Right atrium auricular region (tissue), 2 donors: ENCODE measurements at regions not wholly inside any gene's neighbourhood (a gene's known extent, or its start where the extent isn't known, plus 50 kb on each side); places are given as distances from the start of the nearest gene placed in this dataset.

ENCODE experiments used
- DNase-seq: peaks from one replicate; pipeline ENCODE4 v3.0.0-alpha.2; 2019; ENCODE audit warnings: low spot score
- H3K27ac ChIP-seq, 2 donors: fragments of 200-600 bp; sonication (generic); 1 replicate in 1 of 2; 2 replicates in 1 of 2; pipeline ENCODE4 v1.5.1; 2016 to 2019
- H3K27me3 ChIP-seq, 2 donors: fragments of 200-600 bp; sonication (generic); one replicate each; pipeline versions ENCODE4 v1.5.1 to v1.6.0; 2017 to 2019
- H3K36me3 ChIP-seq: fragments of 200-600 bp; sonication (generic); one replicate; pipeline ENCODE4 v1.5.1; 2016
- H3K4me1 ChIP-seq, 2 donors: fragments of 200-600 bp; sonication (generic); one replicate each; pipeline versions ENCODE4 v1.5.1 to v1.6.0; 2017 to 2019
- H3K4me3 ChIP-seq, 2 donors: fragments of 200-600 bp; sonication (generic); 1 replicate in 1 of 2; 2 replicates in 1 of 2; pipeline ENCODE4 v1.5.1; 2017 to 2019; ENCODE audit warnings: mild to moderate bottlenecking in 1 of 2, moderate library complexity in 1 of 2
- H3K9me3 ChIP-seq, 2 donors: fragments of 200-600 bp; sonication (generic); one replicate each; pipeline ENCODE4 v1.5.1; 2019
- TF ChIP-seq, protein P1 (sequence below), 2 donors: fragments of 200-600 bp; sonication (generic); IDR thresholded peaks; one replicate each; pipeline ENCODE4 v1.5.1; 2019; ENCODE audit warnings: antibody characterized with exemption in 2 of 2

DNA sequence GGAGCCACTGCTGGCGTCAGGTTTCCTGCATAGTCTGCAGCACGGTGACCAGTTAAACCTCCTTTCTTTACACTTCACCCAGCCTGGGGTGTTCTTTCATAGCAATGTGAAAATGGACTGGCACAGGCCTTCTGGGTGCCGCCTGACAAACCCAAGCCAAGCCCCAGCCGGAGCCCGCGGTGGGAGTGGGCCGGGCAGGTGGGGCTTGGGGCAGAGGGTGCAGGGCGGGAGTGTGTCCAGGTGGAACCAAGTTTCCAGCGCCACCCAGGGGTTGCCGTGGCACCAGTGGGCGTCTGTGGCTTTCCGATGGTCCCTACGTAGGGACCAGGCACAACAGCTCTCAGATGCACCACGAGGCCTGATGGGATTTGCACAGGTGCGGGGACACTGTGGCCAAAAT is 75.8 kb downstream of the RTP5 start:
- Histone ChIP-seq H3K4me1 (no peaks in the 10 kb centered on the region), H3K36me3 (no peaks in the 10 kb centered on the region), H3K9me3 (no peaks in the 10 kb centered on the region), H3K27me3 (no peaks in the 10 kb centered on the region), H3K4me3 (no peak overlapping the region), H3K27ac (no peak overlapping the region)
- TF ChIP-seq, protein P1, sequence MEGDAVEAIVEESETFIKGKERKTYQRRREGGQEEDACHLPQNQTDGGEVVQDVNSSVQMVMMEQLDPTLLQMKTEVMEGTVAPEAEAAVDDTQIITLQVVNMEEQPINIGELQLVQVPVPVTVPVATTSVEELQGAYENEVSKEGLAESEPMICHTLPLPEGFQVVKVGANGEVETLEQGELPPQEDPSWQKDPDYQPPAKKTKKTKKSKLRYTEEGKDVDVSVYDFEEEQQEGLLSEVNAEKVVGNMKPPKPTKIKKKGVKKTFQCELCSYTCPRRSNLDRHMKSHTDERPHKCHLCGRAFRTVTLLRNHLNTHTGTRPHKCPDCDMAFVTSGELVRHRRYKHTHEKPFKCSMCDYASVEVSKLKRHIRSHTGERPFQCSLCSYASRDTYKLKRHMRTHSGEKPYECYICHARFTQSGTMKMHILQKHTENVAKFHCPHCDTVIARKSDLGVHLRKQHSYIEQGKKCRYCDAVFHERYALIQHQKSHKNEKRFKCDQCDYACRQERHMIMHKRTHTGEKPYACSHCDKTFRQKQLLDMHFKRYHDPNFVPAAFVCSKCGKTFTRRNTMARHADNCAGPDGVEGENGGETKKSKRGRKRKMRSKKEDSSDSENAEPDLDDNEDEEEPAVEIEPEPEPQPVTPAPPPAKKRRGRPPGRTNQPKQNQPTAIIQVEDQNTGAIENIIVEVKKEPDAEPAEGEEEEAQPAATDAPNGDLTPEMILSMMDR (IDR thresholded peaks at IDR 0.05), result no peak
- DNase-seq, result no peak

DNA sequence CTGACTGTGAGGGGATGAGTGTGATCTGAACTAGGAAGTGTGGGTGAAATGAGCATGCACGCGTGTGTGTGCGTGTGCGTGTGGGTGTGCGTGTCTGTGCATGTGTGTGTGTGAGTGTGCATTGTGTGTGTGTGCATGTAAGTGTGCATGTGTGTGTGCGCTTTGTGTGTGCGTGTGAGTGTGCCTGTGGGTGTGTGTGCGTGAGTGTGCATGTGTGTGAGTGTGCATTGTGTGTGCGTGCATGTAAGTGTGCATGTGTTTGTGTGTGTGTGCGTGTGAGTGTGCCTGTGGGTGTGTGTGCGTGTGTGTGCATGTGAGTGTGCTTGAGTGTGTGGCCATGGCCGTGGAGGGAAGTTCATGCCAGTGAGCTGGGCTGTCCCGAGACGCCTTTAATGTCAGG is 76.3 kb downstream of the RTP5 start:
- no peak overlapping the region for H3K4me3 ChIP-seq
- TF ChIP-seq, protein P1 (IDR thresholded peaks at IDR 0.05), result no peak
- no peak for DNase-seq
- no peak overlapping the region for H3K27ac ChIP-seq
- H3K36me3 ChIP-seq, result no peaks in the 10 kb centered on the region
- no peaks in the 10 kb centered on the region for H3K9me3 ChIP-seq
- no peaks in the 10 kb centered on the region for H3K27me3 ChIP-seq
- H3K4me1 ChIP-seq, result peaks cover 0 to 5% of the 10 kb centered on the region in 2 donors

DNA sequence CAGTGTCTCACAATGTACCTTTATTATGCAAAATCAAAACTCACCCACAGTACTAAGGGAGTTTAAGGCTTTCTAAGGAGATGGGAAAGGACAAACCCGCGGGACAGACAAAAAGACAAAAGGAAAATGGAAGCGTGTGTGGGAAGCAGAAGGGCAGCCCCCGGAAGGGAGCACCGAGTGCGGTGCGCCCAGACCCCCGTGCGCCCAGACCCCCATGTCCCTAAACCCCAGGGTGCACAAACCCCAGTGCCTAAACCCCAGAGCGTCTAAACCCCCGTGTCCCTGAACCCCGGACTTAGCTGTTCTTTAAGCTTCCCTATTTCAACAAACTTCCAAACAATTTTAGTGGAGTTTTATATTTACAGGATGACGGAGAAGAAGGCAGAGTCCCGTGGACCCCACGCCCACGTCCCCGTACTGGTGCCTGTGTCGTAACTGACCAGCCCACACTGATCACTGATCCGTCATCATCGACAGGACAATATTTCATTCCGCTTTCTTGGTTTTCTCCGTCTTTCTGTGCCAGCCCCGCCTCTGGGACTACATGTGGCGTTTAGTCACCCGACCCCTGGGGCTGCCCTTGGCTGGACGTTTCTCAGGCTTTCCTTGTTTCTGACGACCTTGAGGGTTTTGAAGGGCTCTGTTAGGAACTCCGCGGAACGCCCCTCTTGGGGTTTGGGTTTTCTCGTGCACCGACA is 76.9 kb downstream of the RTP5 start:
- Histone ChIP-seq H3K9me3 (no peaks in the 10 kb centered on the region), H3K27ac (no peak overlapping the region), H3K36me3 (no peaks in the 10 kb centered on the region), H3K4me1 (peaks cover 0 to 9% of the 10 kb centered on the region in 2 donors), H3K4me3 (no peak overlapping the region), H3K27me3 (no peaks in the 10 kb centered on the region)
- TF ChIP-seq, protein P1 (IDR thresholded peaks at IDR 0.05), result no peak
- DNase-seq, result no peak

DNA sequence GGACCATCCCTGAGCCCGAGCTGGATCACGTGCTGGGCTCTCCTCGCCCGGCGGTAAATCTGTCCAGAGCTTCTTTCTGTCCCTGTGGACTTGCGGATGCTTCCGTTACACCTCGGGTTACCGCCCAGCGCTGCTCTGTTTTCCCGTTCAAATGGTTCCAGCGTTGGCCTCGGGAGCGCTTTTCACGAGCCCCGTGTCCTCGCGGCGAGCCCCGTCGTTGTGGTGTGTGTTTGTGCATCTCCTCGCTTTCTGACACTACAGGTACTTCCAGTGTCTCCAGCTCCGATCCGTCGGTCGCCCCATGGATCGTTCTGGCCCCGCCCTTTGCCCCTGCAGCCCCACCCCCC is 77.4 kb downstream of the RTP5 start:
- no peak for DNase-seq
- H3K27ac ChIP-seq, result no peak overlapping the region
- H3K9me3 ChIP-seq, result no peaks in the 10 kb centered on the region
- TF ChIP-seq, protein P1 (IDR thresholded peaks at IDR 0.05), result no peak
- H3K4me3 ChIP-seq, result no peak overlapping the region
- H3K4me1 ChIP-seq, result peaks cover 0 to 9% of the 10 kb centered on the region in 2 donors
- H3K27me3 ChIP-seq, result no peaks in the 10 kb centered on the region
- no peaks in the 10 kb centered on the region for H3K36me3 ChIP-seq

DNA sequence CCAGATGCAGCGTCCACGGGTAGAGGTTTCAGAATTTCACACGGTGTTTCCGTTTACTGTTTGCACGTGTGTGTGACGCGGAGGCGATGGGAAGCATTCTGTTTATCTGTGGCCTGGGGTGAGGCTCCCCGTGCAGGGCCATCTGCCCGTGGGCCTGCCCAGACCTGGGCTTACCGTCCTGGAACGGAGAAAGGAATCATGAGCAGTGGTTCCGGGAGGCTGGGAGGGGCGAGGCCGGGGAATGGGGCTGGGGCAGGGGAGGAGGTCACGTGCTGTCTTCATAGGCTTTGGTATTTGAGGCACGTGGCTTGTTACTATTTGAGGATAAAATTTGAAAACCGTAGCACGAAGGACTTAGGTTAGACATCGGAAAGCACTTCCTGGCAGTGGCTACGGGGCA is 77.9 kb downstream of the RTP5 start:
- peaks cover 0 to 9% of the 10 kb centered on the region in 2 donors for H3K4me1 ChIP-seq
- no peaks in the 10 kb centered on the region for H3K36me3 ChIP-seq
- no peak for DNase-seq
- no peaks in the 10 kb centered on the region for H3K9me3 ChIP-seq
- TF ChIP-seq, protein P1 (IDR thresholded peaks at IDR 0.05), result no peak
- no peak overlapping the region for H3K4me3 ChIP-seq
- no peak overlapping the region for H3K27ac ChIP-seq
- no peaks in the 10 kb centered on the region for H3K27me3 ChIP-seq

DNA sequence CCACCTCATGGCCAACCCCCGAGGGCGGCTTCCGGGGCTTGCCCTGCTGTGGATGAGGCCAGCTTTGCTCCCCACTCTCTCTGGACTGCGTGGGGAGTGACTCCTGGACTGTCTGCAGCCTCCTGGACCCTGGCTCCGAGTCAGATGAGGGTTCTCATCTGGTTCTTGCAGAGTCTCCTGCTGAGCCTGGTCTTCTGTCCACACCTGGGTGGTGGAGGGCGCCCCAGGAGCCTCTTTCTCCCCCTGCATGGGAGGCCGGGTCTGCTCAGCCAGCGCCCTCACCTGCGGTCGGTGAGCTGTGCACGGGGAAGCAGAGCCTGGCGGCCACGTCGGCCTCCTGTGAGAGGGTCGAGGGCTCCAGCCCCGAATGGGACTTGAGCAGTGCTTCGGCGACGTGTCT is 78.3 kb downstream of the RTP5 start:
- H3K9me3 ChIP-seq, result no peaks in the 10 kb centered on the region
- no peak for DNase-seq

More for the DNA sequence above, 78.3 kb downstream of the RTP5 start:
- Histone ChIP-seq H3K27me3 (no peaks in the 10 kb centered on the region), H3K27ac (no peak overlapping the region), H3K4me3 (no peak overlapping the region), H3K36me3 (no peaks in the 10 kb centered on the region), H3K4me1 (peaks cover 0 to 9% of the 10 kb centered on the region in 2 donors)
- TF ChIP-seq, protein P1 (IDR thresholded peaks at IDR 0.05), result no peak
